ENCODE measurements at regions not wholly inside any gene's neighbourhood (a gene's known extent, or its start where the extent isn't known, plus 50 kb on each side); places are given as distances from the start of the nearest gene placed in this dataset.

DNA sequence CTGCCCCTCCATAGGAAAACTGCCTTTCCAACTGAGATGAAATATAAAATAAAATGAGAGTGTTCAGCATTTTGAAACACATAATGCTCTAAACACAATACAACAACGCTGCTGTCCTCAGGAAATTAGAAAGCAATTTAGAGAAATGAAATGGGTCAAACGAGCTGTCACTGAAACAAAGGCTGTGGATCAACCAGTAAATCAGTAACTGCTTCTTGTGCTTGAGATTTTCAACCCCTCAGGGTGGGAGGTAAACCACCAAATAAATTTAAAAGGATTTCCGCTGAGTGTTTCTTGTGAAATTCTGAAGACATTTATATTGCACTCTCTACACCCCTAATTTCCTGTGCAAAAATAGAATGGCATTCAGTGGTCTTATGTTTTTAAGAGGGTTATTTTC, 657.1 kb upstream of the SEL1L start:
- no peak for DNase-seq

DNA sequence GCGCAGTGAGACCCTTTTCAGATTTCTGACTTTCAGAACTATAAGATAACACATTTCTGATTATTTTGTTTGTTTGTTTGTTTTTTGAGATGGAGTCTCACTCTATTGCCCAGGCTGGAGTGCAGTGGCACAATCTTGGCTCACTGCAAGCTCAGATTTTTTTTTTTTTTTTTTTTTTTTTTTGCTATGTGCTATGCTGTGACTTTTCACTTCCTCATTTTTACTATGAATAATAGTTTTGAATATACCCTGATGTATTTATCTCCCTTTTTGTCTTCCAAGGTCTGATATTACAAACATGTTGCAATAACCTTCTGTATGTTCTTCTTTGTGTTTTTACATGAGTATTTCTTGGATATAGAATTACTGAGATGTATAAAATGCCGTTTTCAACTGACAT, 658.7 kb upstream of the SEL1L start:
- no peak for DNase-seq

DNA sequence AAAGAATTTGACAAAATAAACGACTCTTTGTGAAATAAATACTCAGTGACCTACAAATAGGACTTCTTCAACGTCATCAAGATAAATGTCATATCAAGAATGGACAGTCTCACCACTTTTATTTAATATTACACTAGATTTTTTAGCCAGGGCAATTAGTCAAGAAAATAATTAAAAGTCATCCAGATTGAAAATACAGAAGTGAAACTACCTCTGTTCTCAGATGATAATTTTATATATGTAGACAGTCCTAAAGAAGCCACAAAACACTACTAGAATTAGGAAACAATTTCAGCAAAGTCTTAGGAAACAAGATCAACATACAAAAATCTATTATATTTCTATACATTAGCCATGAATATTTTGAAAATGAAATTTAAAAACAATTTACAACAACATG, 689.6 kb upstream of the SEL1L start:
- no peak for DNase-seq

DNA sequence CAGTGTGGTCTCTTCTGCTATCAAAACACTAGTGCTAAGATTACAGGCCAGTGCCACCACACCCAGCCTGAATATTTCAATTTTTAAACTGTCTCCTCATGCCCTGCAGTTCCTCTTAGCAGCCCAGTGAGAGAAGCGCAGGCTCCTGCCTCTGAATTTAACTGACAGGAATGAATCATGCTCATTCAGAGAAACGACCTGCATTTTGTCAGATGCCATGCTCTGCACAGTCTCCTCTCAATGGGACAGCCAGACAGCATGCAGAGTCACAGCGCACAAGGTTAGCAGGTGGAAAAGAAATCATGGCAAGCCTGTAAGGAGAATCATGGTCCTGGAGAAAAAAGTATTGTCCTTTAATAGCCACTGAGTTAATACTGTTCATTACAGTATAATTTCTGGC, 691.0 kb upstream of the SEL1L start:
- no peak for DNase-seq

DNA sequence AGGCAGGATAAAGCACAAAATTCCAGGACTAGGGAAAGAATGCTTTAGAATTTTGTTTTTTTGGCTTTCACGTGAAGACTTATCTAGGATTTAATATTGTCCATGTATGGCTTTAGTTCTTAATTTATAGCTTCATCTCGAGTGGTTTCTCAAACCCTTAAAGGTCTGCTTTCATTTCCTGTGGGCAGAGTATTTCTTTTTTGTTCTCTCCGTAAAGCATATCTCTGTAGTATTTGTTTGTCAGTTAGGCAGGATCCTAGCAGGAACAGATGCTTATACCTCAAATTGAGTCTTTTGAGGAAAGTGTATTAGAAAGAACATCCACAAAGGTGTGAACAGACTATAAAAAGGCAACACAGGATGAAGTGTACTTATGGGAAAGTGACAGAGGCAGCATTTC, 697.1 kb upstream of the SEL1L start:
- no peak for DNase-seq

DNA sequence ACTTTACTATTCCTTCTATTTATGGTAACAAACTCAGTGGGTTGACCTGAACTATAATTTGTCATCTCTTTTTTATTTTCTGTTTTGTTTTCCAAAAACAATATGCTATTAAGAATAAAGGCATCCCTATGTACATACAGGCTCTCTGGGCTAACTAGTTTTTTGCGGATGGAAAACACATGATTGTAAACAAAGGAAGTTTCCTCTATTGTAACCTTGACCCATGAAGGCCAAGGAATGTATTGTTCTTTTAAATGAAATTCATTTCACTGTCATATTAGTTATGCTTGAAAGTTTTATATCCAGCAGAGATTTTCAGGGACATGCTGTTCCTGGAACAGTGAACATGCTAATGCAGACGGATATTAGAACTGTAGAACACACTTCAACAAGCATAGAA, 705.0 kb upstream of the SEL1L start:
- no peak for DNase-seq

DNA sequence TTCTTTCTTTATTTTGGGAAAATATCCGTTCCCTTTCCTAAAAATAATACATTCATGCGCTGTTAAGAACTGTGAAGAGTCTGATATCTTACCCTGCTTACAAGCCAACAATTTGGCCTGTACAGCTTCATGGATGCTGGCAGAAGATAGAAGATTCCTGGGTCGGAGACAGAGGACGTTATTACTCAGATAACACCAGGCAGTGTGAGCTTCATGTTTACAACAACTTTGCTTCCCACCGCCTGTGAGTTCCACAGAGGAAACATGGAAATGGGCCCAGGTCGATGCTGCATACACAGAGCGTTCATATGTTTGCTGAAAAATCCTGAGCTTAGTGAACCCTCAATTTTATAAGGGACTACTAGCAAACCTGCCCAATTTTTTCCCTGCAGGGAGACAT, 705.6 kb upstream of the SEL1L start:
- DNase-seq: no peak

DNA sequence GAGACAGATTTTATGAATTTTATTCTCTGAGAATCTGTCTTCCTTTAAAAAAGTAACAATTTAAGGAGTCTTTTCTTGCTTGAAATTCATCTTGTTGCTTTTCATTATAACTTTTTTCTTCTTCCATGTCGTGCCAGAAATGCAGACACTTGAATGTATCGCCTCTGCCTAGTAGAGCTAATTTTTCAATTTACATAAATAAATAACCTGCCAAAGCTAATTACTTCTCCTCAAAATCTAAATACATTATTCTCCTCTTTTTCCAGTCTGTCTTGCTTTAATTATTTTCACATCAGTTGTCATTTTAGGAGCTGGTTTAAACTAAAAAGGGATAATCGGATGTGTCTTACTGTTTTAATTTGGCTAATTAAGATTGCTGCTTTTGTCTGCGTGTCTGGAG, 711.1 kb upstream of the SEL1L start:
- no peak for DNase-seq

DNA sequence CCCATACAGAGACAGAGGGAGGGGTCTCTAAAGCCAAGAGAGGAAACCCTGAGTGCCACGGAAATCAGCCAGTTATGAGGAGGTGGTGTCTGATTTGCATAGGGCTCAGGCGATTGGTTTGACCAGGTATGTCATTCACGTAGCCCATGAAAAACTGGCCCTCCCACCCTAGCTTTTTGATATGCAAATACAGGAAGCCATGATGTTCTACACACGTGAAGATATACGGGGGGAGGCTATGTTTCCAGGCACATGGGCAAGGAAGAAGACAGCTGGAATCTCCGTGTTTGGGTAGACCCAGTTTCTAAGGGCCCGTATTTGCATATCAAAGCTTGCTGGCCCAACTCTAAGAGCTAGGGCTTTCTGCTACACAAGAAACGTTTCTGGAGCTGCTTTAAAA, 717.8 kb upstream of the SEL1L start:
- DNase-seq: no peak

DNA sequence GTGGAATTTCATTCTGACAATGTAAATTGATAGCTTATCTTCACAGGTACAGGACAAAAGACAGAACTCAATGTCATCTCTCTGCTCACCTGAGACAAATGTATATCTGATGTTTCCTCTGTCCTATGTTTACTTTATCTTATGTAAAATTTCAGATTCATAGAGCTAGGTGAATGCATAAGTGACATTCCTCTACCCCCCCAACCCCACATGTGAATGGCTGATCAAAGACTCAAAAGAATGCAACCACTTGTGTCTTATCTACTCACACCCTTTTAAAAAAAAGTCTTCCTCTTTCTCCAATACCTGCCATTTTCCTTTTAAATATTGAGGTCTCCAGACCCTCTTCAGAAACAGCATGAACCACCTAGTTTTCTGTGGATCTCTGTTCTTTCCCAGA, 736.6 kb upstream of the SEL1L start:
- no peak for DNase-seq

DNA sequence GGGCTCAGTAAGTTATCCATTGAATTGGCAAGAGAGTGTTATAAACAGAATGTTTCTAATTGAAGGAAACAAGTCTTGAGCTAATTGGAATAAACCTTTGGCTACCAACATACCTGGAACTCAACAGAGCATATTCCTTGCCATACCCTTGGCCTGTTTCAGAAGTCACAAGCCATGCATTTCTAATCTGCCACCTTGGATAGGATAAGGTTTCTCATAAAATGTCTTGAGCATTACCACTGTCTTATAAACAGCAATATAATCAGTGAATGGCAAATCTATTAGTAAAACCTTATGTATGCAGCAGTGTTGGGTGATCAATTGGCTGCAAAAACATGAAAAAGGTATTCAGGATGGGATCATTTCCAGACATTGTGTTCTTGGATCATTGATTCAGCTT, 765.2 kb upstream of the SEL1L start:
- DNase-seq: no peak

DNA sequence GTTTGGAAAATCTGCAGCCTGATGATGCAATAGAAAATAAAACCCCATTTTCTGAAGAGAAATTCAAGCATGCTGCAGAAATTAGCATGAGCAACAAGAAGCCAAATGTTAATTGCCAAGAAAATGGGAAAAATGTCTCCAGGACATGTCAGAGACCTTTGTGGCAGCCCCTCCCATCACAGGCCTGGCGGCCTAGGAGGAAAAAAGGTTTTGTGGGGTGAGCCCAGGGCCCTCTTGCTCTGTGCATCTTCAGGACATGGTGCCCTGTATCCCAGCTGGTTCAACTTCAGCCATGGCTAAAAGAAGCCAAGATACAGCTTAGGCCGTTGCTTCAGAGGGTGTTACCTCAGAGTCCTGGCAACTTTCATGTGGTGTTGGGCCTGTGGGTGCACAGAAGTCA, 775.5 kb upstream of the SEL1L start:
- DNase-seq: no peak

DNA sequence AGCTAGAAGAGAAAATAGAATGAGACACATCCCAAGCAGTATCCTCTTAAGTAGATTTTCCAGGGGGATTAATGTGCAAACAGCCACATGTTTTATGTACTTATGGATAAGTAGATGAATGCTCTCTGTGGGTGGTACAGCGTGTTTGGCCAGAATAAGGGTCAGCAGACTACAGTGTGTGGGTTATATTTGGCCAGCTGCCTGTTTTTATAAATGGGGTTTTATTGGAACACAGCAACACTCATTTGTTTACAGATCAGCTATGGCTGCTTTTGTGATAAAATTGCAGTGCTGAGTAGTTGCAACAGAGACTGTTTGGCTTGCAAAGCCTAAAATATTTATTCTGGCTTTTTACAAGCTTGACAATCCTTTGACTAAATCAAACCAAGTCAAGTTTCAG, 780.2 kb upstream of the SEL1L start:
- DNase-seq: no peak

DNA sequence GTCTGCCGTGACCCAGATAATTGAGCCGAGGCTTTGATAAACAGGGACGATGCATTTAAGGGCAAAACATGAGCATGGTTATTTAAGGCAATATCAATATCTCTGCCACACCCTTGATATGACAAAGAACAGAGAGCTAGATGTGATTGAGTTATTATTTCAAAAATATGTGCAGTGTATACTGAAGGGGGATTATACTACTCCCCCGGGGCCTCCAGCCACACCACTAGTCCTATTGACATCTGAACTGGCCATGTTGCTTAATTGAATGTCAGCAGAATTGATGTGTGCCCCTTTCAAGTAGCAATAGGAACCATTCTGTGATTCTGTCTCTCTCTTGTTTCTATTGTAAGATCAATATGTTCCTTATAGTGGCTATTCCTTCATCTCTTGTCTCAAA, 794.8 kb upstream of the SEL1L start:
- DNase-seq: no peak

DNA sequence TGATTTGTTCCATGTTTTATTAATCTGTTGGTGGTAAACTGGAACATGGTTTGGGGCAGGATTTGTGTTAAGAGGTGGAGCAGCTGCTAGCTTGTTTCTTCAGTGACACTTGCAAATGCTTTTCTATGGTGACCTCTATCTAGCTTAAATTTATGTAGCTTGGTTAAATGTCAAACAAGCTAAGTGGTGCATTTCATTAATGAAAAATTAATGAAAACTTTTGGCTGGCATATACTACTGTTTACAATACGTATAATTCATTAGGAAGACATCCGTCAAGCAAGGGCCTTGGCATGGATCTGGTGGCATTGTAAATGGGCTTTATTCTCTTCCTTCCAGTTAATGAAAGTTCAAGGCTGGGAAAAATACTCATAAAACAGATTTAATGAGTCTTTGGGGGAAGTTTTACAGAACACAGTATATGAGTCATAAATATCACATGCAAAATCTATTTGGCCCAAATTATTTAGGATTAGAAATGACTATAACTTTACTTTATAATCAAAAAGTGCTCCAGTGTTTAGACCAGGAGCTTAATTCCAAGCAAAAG, 807.7 kb upstream of the SEL1L start:
- no peak for DNase-seq

DNA sequence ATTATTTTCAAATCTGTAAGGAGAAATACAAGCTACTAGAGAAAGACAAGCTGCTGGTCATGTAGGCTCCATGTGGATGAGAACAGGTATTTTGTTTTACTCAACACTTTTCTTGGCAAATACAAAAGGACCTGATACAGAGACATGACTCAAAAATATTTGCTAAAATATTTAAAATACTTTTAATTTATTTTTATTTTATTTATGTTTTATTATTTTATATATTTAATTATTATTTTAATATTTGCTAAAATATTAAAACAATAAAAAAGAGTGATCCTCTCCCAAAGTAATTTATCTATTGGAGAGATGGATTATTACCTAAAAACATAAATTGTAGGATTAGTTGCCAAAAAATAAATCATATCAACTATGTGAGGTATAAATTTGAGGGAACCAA, 808.9 kb upstream of the SEL1L start:
- DNase-seq: no peak

DNA sequence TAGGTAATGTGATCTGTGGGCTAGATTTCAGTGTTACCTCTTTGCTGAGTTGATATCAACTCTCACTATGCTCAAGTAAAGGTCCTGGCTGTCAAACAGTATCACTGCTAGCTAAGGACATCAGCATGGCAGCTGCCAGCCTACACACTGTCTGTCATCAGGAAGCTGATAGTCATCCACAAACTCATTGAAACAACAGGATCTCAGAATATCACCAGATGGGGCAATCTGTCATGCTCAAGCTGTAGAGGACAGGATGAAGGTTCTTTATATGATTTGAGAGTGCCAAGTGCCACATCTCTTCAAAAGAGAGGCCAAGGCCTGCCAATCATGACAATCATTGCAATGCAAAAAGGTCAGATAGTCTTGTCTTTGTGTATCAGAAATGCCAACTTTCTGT, 811.5 kb upstream of the SEL1L start:
- DNase-seq: no peak

DNA sequence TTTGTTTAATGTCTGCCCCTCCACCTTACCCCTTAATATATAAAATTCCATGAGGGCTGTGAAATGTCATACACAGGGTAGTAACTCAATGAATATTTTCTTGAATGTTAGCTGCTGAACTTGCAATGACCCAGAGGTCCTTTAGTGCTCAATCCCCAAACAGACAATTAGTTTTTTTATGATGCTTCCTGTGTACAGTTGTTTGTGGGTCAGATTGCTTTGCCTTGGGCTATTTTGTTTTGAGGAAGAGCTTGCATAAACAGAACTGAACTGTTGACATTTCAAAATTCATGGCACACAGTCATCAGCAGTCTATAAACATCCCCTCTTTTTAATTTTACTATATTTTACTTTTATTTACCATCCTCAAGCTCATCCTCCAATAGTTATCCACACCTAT, 820.5 kb upstream of the SEL1L start:
- DNase-seq: no peak

DNA sequence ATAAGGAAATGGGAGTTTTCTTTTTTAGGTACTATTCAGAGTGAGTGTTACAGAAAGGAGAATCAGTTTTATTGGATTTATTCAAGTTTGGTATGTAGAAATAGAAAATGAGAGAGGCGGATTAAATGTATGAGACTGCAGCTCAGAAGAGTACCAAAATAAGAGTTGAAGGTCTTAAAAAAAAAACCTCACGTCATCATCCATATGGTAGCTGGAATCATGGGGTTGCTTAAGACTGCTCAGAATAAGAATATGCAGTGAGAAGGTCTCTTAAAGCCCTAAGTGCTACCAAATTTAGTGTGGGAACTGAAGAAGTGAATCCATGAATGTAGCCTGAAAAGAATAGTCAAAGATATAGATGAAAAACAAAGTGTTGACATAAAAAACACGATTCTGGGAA, 825.5 kb upstream of the SEL1L start:
- no peak for DNase-seq

DNA sequence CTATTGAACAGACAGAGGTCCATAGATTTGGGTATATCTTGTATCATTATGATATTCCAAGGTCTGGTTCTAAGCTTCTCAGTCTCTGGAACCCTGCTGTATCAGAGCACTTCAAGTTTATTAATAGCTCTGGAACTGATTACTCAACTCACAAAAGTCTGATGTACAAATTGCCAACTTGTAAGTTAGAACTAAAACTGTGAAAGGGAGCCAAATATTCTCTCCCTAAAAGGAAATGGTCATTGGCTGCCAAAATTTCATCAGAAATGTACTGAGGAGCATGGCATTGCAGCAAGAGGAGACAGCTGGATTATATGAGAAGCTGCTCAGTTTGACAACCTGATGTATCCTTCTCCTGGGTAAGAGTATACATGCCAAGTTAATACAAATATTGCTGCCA, 828.8 kb upstream of the SEL1L start:
- DNase-seq: no peak

DNA sequence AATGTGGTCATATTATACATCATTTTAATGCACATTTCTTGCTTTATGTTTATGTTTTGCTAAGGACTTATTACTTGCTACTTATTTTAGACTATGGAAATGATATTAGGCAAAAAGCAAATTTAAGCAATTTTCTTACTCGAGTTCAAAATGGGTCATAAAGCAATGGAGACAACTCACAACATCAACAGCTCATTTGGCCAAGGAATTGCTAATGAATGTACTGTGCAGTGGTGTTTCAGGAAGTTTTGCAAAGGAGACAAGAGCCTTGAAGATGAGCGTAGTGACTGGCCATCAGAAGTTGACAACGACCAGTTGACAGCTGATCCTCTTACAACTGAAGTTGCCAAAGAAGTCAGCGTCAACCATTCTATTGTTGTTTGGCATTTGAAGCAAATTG, 831.8 kb upstream of the SEL1L start:
- no peak for DNase-seq

DNA sequence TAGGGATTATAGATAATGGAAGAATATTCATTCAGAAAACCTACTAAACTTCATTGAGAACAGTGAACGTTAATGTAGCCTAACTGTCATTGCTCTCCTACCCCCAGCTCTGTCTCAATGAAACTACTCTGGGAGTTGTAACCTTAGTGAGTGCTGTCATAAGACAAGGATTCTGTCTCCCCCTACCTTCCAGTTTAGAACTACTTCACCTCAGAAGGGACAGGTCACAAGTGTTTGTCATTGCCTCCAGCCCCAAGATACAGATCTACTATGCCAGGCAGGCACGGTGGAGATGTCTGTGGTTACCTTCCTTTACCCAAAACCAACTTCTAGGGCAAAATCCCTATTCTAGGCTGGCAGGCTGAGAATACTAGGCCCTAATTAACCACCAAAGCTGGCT, 833.1 kb upstream of the SEL1L start:
- no peak for DNase-seq

DNA sequence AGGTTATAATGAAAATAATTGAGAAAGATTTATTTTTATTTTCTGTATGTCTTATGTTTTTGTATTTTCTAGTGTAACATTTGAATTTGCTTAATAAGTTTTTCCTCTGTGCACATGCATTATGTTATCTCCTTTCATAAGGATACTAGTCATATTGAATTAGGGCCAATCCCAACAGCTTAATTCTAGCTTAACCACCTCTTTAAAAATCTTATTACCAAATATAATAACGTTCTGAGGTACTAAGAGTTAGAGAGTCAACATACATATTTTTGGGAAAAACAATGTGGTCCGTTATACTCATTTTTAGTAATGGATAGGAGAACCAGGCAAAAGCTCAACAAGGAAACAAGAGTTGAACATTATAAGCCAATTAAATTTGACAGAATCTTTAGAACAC, 845.6 kb upstream of the SEL1L start:
- no peak for DNase-seq

DNA sequence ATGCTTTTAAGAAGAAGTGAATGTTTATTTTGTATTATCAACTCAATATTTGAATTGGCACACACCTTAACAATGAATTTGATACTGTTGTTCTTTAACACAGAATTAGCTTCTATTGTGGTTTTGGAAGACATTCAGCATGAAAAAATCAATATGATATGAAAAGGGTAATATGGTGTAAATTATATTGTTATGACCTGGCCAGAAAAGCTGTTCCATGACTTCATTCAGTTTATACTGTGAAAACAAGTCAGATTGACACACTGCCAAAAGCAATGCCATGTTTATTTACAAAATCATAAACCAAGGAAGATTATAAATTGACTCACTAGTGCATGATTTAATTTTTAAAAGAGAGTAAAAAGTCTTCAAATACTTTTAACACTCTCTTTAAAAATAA, 851.4 kb upstream of the SEL1L start:
- no peak for DNase-seq

DNA sequence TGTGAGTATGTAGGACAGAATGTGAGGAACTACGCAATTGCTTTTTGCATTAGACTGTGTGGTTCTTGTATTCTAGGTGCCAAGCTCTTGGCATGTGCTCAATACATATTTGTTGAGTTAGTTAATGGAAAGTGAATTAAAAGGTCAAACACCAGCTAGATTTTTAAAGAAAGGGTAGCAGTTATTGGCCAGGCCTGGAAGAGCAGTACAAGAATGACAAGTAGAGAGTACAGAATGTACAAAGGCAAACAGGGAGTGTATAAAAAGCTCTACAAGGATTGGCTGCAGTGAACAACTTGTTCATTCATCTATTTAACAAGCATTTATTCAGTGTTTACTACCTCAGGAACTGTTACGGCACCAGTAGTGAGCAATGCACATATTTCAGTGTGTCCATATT, 854.0 kb upstream of the SEL1L start:
- DNase-seq: no peak

DNA sequence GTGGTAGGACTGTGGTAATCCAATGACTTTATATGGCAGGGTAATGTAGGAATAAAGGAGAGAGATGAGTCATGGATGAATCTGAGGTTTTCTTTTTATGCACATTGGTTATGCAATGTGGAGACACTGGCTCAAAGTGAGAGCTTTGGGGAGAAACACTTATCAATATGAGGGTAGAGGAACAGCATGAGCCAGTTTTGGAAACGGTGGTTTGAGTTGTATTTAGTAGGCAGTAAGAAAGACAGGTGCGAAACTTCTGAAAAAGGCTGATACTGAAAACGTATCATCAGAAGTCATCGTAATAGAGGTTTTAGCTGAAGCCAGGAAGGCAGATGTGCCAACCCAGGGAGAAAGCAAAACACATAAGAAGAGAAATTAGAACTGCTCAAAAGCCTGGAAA, 854.8 kb upstream of the SEL1L start:
- DNase-seq: no peak
